ENCODE measurements at regions not wholly inside any gene's neighbourhood (a gene's known extent, or its start where the extent isn't known, plus 50 kb on each side); places are given as distances from the start of the nearest gene placed in this dataset.
A peak's percentile ranks its signal among the peaks of the same experiment; 100 is the strongest.

GRCh38 chr16:24624102-24624501 lies 84.7 kb downstream of the RBBP6 start:
- no peaks in the 10 kb centered on the region for H3K36me3 Mint-ChIP-seq
- no peaks in the 10 kb centered on the region for H3K9me3 Mint-ChIP-seq
- Histone ChIP-seq H3K27ac (ENCODE audit: low read depth, low read length) (no peak overlapping the region), H3K27me3 (ENCODE audit: insufficient read depth, low read length) (no peaks in the 10 kb centered on the region), H3K4me1 (ENCODE audit: insufficient read depth, low read length) (no peaks in the 10 kb centered on the region), H3K36me3 (ENCODE audit: insufficient read depth, low read length) (no peaks in the 10 kb centered on the region), H3K9me3 (ENCODE audit: control insufficient read depth in 1 of 2, low read length in 2 of 2) (no peaks in the 10 kb centered on the region), H3K4me3 (ENCODE audit: low read length in 2 of 2) (no peak overlapping the region)
- CTCF ChIA-PET (ENCODE audit: partially characterized antibody), result no interaction called here
- DNase-seq, result no peak
- POLR2A ChIA-PET (ENCODE audit: partially characterized antibody), result no interaction called here
- no peak overlapping the region for H3K4me3 Mint-ChIP-seq
- peaks cover 0 to 2% of the 10 kb centered on the region in 2 donors for H3K27me3 Mint-ChIP-seq
- intact Hi-C loops (cut with micrococcal nuclease), result no loop called here
- H3K4me1 Mint-ChIP-seq, result no peaks in the 10 kb centered on the region
- H3K27ac Mint-ChIP-seq, result peak overlapping the region in 1 of 7 donors; percentile 7

- Histone ChIP-seq H3K27ac (ENCODE audit: low read depth, low read length) (no peak overlapping the region), H3K27me3 (ENCODE audit: insufficient read depth, low read length) (no peaks in the 10 kb centered on the region), H3K4me3 (ENCODE audit: low read length in 2 of 2) (no peak overlapping the region), H3K36me3 (ENCODE audit: insufficient read depth, low read length) (no peaks in the 10 kb centered on the region), H3K9me3 (ENCODE audit: control insufficient read depth in 1 of 2, low read length in 2 of 2) (no peaks in the 10 kb centered on the region), H3K4me1 (ENCODE audit: insufficient read depth, low read length) (no peaks in the 10 kb centered on the region)
- no peaks in the 10 kb centered on the region for H3K27me3 Mint-ChIP-seq
- no peak overlapping the region for H3K27ac Mint-ChIP-seq
- H3K9me3 Mint-ChIP-seq, result no peaks in the 10 kb centered on the region
- H3K4me3 Mint-ChIP-seq, result no peak overlapping the region
- intact Hi-C loops (cut with micrococcal nuclease), result no loop called here
- ChIA-PET CTCF (ENCODE audit: partially characterized antibody) (no interaction called here), POLR2A (ENCODE audit: partially characterized antibody) (no interaction called here)
- H3K36me3 Mint-ChIP-seq, result no peaks in the 10 kb centered on the region
- DNase-seq, result no peak
- H3K4me1 Mint-ChIP-seq, result no peaks in the 10 kb centered on the region
Observed at GRCh38 chr16:24626256-24626655, 86.9 kb downstream of the RBBP6 start.

GRCh38 chr16:24634919-24635318 lies 94.5 kb upstream of the TNRC6A start:
- POLR2A ChIA-PET (ENCODE audit: partially characterized antibody), result no interaction called here
- H3K9me3 ChIP-seq (ENCODE audit: control insufficient read depth in 1 of 2, low read length in 2 of 2), result no peaks in the 10 kb centered on the region
- H3K36me3 Mint-ChIP-seq, result no peaks in the 10 kb centered on the region
- no peaks in the 10 kb centered on the region for H3K27me3 ChIP-seq (ENCODE audit: insufficient read depth, low read length)
- CTCF ChIA-PET (ENCODE audit: partially characterized antibody), result no interaction called here
- H3K27ac ChIP-seq (ENCODE audit: low read depth, low read length), result no peak overlapping the region
- H3K4me3 Mint-ChIP-seq, result no peak overlapping the region
- no peaks in the 10 kb centered on the region for H3K4me1 Mint-ChIP-seq
- no peaks in the 10 kb centered on the region for H3K36me3 ChIP-seq (ENCODE audit: insufficient read depth, low read length)
- H3K27me3 Mint-ChIP-seq, result peaks cover 3 to 4% of the 10 kb centered on the region in 2 donors
- H3K9me3 Mint-ChIP-seq, result no peaks in the 10 kb centered on the region
- intact Hi-C loops (cut with micrococcal nuclease), result no loop called here
- no peak for DNase-seq
- H3K4me1 ChIP-seq (ENCODE audit: insufficient read depth, low read length), result no peaks in the 10 kb centered on the region
- no peak overlapping the region for H3K27ac Mint-ChIP-seq
- H3K4me3 ChIP-seq (ENCODE audit: low read length in 2 of 2), result no peak overlapping the region

- Histone ChIP-seq H3K9me3 (ENCODE audit: control insufficient read depth in 1 of 2, low read length in 2 of 2) (no peaks in the 10 kb centered on the region), H3K36me3 (ENCODE audit: insufficient read depth, low read length) (no peaks in the 10 kb centered on the region), H3K27ac (ENCODE audit: low read depth, low read length) (no peak overlapping the region), H3K27me3 (ENCODE audit: insufficient read depth, low read length) (no peaks in the 10 kb centered on the region), H3K4me3 (ENCODE audit: low read length in 2 of 2) (no peak overlapping the region), H3K4me1 (ENCODE audit: insufficient read depth, low read length) (no peaks in the 10 kb centered on the region)
- H3K36me3 Mint-ChIP-seq, result no peaks in the 10 kb centered on the region
- no peaks in the 10 kb centered on the region for H3K9me3 Mint-ChIP-seq
- no peak overlapping the region for H3K4me3 Mint-ChIP-seq
- DNase-seq, result no peak
- peaks cover 3 to 4% of the 10 kb centered on the region in 2 donors for H3K27me3 Mint-ChIP-seq
- no peaks in the 10 kb centered on the region for H3K4me1 Mint-ChIP-seq
- ChIA-PET POLR2A (ENCODE audit: partially characterized antibody) (no interaction called here), CTCF (ENCODE audit: partially characterized antibody) (no interaction called here)
- no peak overlapping the region for H3K27ac Mint-ChIP-seq
- intact Hi-C loops (cut with micrococcal nuclease), result no loop called here
Observed at GRCh38 chr16:24635900-24636610, 93.4 kb upstream of the TNRC6A start.

- Mint-ChIP-seq H3K36me3 (no peaks in the 10 kb centered on the region), H3K4me3 (no peak overlapping the region), H3K27me3 (peaks cover 0 to 2% of the 10 kb centered on the region in 2 donors), H3K27ac (no peak overlapping the region), H3K9me3 (no peaks in the 10 kb centered on the region), H3K4me1 (no peaks in the 10 kb centered on the region)
- no peaks in the 10 kb centered on the region for H3K4me1 ChIP-seq (ENCODE audit: insufficient read depth, low read length)
- H3K27ac ChIP-seq (ENCODE audit: low read depth, low read length), result no peak overlapping the region
- no peaks in the 10 kb centered on the region for H3K9me3 ChIP-seq (ENCODE audit: control insufficient read depth in 1 of 2, low read length in 2 of 2)
- no peaks in the 10 kb centered on the region for H3K36me3 ChIP-seq (ENCODE audit: insufficient read depth, low read length)
- intact Hi-C loops (cut with micrococcal nuclease), result no loop called here
- ChIA-PET CTCF (ENCODE audit: partially characterized antibody) (no interaction called here), POLR2A (ENCODE audit: partially characterized antibody) (no interaction called here)
- DNase-seq, result no peak
- H3K4me3 ChIP-seq (ENCODE audit: low read length in 2 of 2), result no peak overlapping the region
- H3K27me3 ChIP-seq (ENCODE audit: insufficient read depth, low read length), result no peaks in the 10 kb centered on the region
Observed at GRCh38 chr16:24639769-24640168, 89.7 kb upstream of the TNRC6A start.

- Histone ChIP-seq H3K4me3 (ENCODE audit: low read length in 2 of 2) (no peak overlapping the region), H3K36me3 (ENCODE audit: insufficient read depth, low read length) (no peaks in the 10 kb centered on the region), H3K27ac (ENCODE audit: low read depth, low read length) (no peak overlapping the region), H3K27me3 (ENCODE audit: insufficient read depth, low read length) (no peaks in the 10 kb centered on the region), H3K9me3 (ENCODE audit: control insufficient read depth in 1 of 2, low read length in 2 of 2) (no peaks in the 10 kb centered on the region), H3K4me1 (ENCODE audit: insufficient read depth, low read length) (no peaks in the 10 kb centered on the region)
- Mint-ChIP-seq H3K36me3 (no peaks in the 10 kb centered on the region), H3K9me3 (no peaks in the 10 kb centered on the region), H3K4me1 (no peaks in the 10 kb centered on the region), H3K27me3 (peaks cover 0 to 4% of the 10 kb centered on the region in 2 donors), H3K4me3 (no peak overlapping the region), H3K27ac (no peak overlapping the region)
- ChIA-PET POLR2A (ENCODE audit: partially characterized antibody) (no interaction called here), CTCF (ENCODE audit: partially characterized antibody) (no interaction called here)
- DNase-seq, result no peak
- intact Hi-C loops (cut with micrococcal nuclease), result no loop called here
Observed at GRCh38 chr16:24643489-24643888, 86.0 kb upstream of the TNRC6A start.

- POLR2A ChIA-PET (ENCODE audit: partially characterized antibody), result no interaction called here
- no peak for DNase-seq
- H3K27me3 Mint-ChIP-seq, result peaks cover 2 to 10% of the 10 kb centered on the region in 2 donors
- CTCF ChIA-PET (ENCODE audit: partially characterized antibody), result no interaction called here
- H3K36me3 Mint-ChIP-seq, result no peaks in the 10 kb centered on the region
- H3K9me3 ChIP-seq (ENCODE audit: control insufficient read depth in 1 of 2, low read length in 2 of 2), result no peaks in the 10 kb centered on the region
- intact Hi-C loops (cut with micrococcal nuclease), result no loop called here
- H3K27ac Mint-ChIP-seq, result no peak overlapping the region
- H3K9me3 Mint-ChIP-seq, result no peaks in the 10 kb centered on the region
- H3K36me3 ChIP-seq (ENCODE audit: insufficient read depth, low read length), result no peaks in the 10 kb centered on the region
- no peaks in the 10 kb centered on the region for H3K4me1 ChIP-seq (ENCODE audit: insufficient read depth, low read length)
- H3K4me3 Mint-ChIP-seq, result no peak overlapping the region
- no peak overlapping the region for H3K27ac ChIP-seq (ENCODE audit: low read depth, low read length)
- H3K4me3 ChIP-seq (ENCODE audit: low read length in 2 of 2), result no peak overlapping the region
- no peaks in the 10 kb centered on the region for H3K4me1 Mint-ChIP-seq
- H3K27me3 ChIP-seq (ENCODE audit: insufficient read depth, low read length), result no peaks in the 10 kb centered on the region
Observed at GRCh38 chr16:24645739-24646645, 83.5 kb upstream of the TNRC6A start.
